Gastroesophageal sphincter (tissue), 4 donors: ENCODE measurements at regions not wholly inside any gene's neighbourhood (a gene's known extent, or its start where the extent isn't known, plus 50 kb on each side); places are given as distances from the start of the nearest gene placed in this dataset.

Experiments
- ATAC-seq: fragments of 150-250 bp; one replicate; pipeline ENCODE4 v1.9.1; 2016; ENCODE audit warnings: mild to moderate bottlenecking, moderate library complexity
- H3K27ac ChIP-seq, 4 donors: fragments of 200-600 bp; sonication (generic) in 3 of 4; 1 replicate in 3 of 4; 2 replicates in 1 of 4; pipeline ENCODE4 v1.5.1; 2016 to 2019
- H3K27me3 ChIP-seq: fragments of 200-600 bp; sonication (generic); one replicate; pipeline ENCODE4 v1.5.1; 2019
- H3K36me3 ChIP-seq, 2 donors: fragments of 200-600 bp; sonication (generic); one replicate each; pipeline ENCODE4 v1.5.1; 2019; ENCODE audit warnings: control low read depth in 1 of 2
- H3K4me1 ChIP-seq, 3 donors: fragments of 200-600 bp; sonication (generic); 1 replicate in 2 of 3; 2 replicates in 1 of 3; pipeline ENCODE4 v1.5.1; 2016 to 2019; ENCODE audit warnings: control low read depth in 2 of 3
- H3K4me3 ChIP-seq, 2 donors: fragments of 200-600 bp; sonication (generic); one replicate each; pipeline ENCODE4 v1.5.1; 2019; ENCODE audit warnings: mild to moderate bottlenecking in 1 of 2, moderate library complexity in 1 of 2
- H3K9me3 ChIP-seq, 3 donors: fragments of 200-600 bp; sonication (generic); one replicate each; pipeline ENCODE4 v1.5.1; 2017 to 2019; ENCODE audit warnings: control low read depth in 2 of 3
- CTCF ChIP-seq, 4 experiments: fragments of 200-600 bp in 2 of 4; fragments of 450-650 bp in 2 of 4; sonication (generic) in 1 of 4; IDR thresholded peaks; one replicate each; pipeline ENCODE4 v1.5.1; 2017 to 2019; ENCODE audit warnings: antibody characterized with exemption in 4 of 4, mild to moderate bottlenecking in 2 of 4, moderate library complexity in 2 of 4
- EP300 ChIP-seq: sonication (generic); formaldehyde crosslinking; IDR thresholded peaks from one replicate; pipeline ENCODE4 v1.6.1; 2017; ENCODE audit warnings: antibody characterized with exemption, mild to moderate bottlenecking
- POLR2A ChIP-seq, 2 donors: fragments of 450-650 bp; IDR thresholded peaks; one replicate each; pipeline ENCODE4 v1.6.1; 2017; ENCODE audit warnings: antibody characterized with exemption in 2 of 2, mild to moderate bottlenecking in 2 of 2, moderate library complexity in 1 of 2
- POLR2AphosphoS5 ChIP-seq: sonication (generic); formaldehyde crosslinking; IDR thresholded peaks from one replicate; pipeline ENCODE4 v1.6.1; 2017; ENCODE audit warnings: antibody characterized with exemption
- WGBS, 2 donors: methylation state at CpG; one replicate each; pipeline ENCODE4 v1.1.5; 2018; ENCODE audit warnings: low coverage in 1 of 2; 5-methylcytosine and 5-hydroxymethylcytosine counted together

- no peak for ATAC-seq
- TF ChIP-seq EP300 (no peak), POLR2A (IDR thresholded peaks at IDR 0.05) (no peak), POLR2AphosphoS5 (no peak), CTCF (IDR thresholded peaks at IDR 0.05) (no peak)
- Histone ChIP-seq H3K4me1 (peaks cover 0 to 51% (median 13%) of the 10 kb centered on the region in 3 donors), H3K4me3 (no peak overlapping the region), H3K27me3 (no peaks in the 10 kb centered on the region), H3K9me3 (no peaks in the 10 kb centered on the region), H3K36me3 (peaks cover 0 to 69% of the 10 kb centered on the region in 2 donors), H3K27ac (peak overlapping the region in 1 of 4 donors; percentile 10)
- 85 to 88% methylated on average over 8 to 9 of the region's 23 CpGs for WGBS, 2 donors
These were observed 119.0 kb downstream of the NCOR2 start for GRCh38 chr12:124448241-124448954.

- Histone ChIP-seq H3K4me1 (peaks cover 0 to 52% (median 2%) of the 10 kb centered on the region in 3 donors), H3K9me3 (no peaks in the 10 kb centered on the region), H3K36me3 (peaks cover 0 to 88% of the 10 kb centered on the region in 2 donors), H3K4me3 (no peak overlapping the region), H3K27me3 (no peaks in the 10 kb centered on the region), H3K27ac (no peak overlapping the region)
- WGBS, 2 donors: 75 to 83% methylated on average over 2 of the region's 2 CpGs
- no peak for TF ChIP-seq POLR2AphosphoS5
- TF ChIP-seq EP300: no peak
- no peak for TF ChIP-seq POLR2A (IDR thresholded peaks at IDR 0.05)
- TF ChIP-seq CTCF (IDR thresholded peaks at IDR 0.05): no peak
- ATAC-seq: no peak
These were observed 121.0 kb downstream of the NCOR2 start for GRCh38 chr12:124446364-124446763.

GRCh38 chr12:124445826-124446225 lies 121.6 kb downstream of the NCOR2 start:
- Histone ChIP-seq H3K36me3 (peaks cover 0 to 88% of the 10 kb centered on the region in 2 donors), H3K9me3 (no peaks in the 10 kb centered on the region), H3K27ac (no peak overlapping the region), H3K4me1 (peaks cover 0 to 58% (median 2%) of the 10 kb centered on the region in 3 donors), H3K27me3 (no peaks in the 10 kb centered on the region), H3K4me3 (no peak overlapping the region)
- ATAC-seq: no peak
- WGBS, 2 donors: 61 to 89% methylated on average over 3 to 5 of the region's 8 CpGs
- no peak for TF ChIP-seq EP300

- ATAC-seq: no peak
- H3K36me3 ChIP-seq: peaks cover 0 to 88% of the 10 kb centered on the region in 2 donors
- no peak overlapping the region for H3K4me3 ChIP-seq
- no peaks in the 10 kb centered on the region for H3K9me3 ChIP-seq
- no peaks in the 10 kb centered on the region for H3K27me3 ChIP-seq
- peak overlapping the region in 1 of 4 donors; percentile 38 for H3K27ac ChIP-seq
- TF ChIP-seq POLR2AphosphoS5: no peak
- no peak for TF ChIP-seq CTCF (IDR thresholded peaks at IDR 0.05)
- TF ChIP-seq EP300: no peak
- TF ChIP-seq POLR2A (IDR thresholded peaks at IDR 0.05): no peak
- 70 to 82% methylated on average over 5 to 14 of the region's 39 CpGs for WGBS, 2 donors
- peaks cover 0 to 64% (median 4%) of the 10 kb centered on the region in 3 donors for H3K4me1 ChIP-seq
These were observed 122.2 kb downstream of the NCOR2 start for GRCh38 chr12:124445121-124445718.

GRCh38 chr12:124443931-124444712 lies 123.3 kb downstream of the NCOR2 start:
- no peaks in the 10 kb centered on the region for H3K9me3 ChIP-seq
- TF ChIP-seq POLR2AphosphoS5 (no peak), CTCF (IDR thresholded peaks at IDR 0.05) (no peak), POLR2A (IDR thresholded peaks at IDR 0.05) (no peak), EP300 (no peak)
- H3K27me3 ChIP-seq: no peaks in the 10 kb centered on the region
- ATAC-seq: no peak
- no peak overlapping the region for H3K4me3 ChIP-seq
- peaks cover 0 to 75% (median 9%) of the 10 kb centered on the region in 3 donors for H3K4me1 ChIP-seq
- H3K27ac ChIP-seq: peak overlapping the region in 2 of 4 donors; percentile 26 to 38
- H3K36me3 ChIP-seq: peaks cover 0 to 79% of the 10 kb centered on the region in 2 donors
- WGBS, 2 donors: 59 to 73% methylated on average over 8 of the region's 9 CpGs
